ENCODE measurements at regions not wholly inside any gene's neighbourhood (a gene's known extent, or its start where the extent isn't known, plus 50 kb on each side); places are given as distances from the start of the nearest gene placed in this dataset.

GRCh38 chr20:11267131-11267761, 593.4 kb upstream of the JAG1 start (continued):
- TF ChIP-seq USF2 (IDR thresholded peaks at IDR 0.05; ENCODE audit: low read depth, low read length) = no peak
- peak; percentile 75 for TF ChIP-seq MAZ (IDR thresholded peaks at IDR 0.05; ENCODE audit: borderline replicate concordance, low read depth, low read length)
- TF ChIP-seq POLR2A (IDR thresholded peaks at IDR 0.05; ENCODE audit: low read depth, low read length) = no peak
- peak; percentile 28; the same call in 1 of the 2 replicates for TF ChIP-seq SMC3 (IDR thresholded peaks at IDR 0.05; ENCODE audit: low read depth, low read length)
